ENCODE measurements at regions not wholly inside any gene's neighbourhood (a gene's known extent, or its start where the extent isn't known, plus 50 kb on each side); places are given as distances from the start of the nearest gene placed in this dataset.
A peak's percentile ranks its signal among the peaks of the same experiment; 100 is the strongest.
"Not testable (repeated sequence)": the region's sequence is repeated elsewhere in the genome, so short reads cannot be mapped to it uniquely, and the experiment has no call there.

GRCh38 chr2:84137034-84137433 is 322.0 kb downstream of the SUCLG1 start:
- DNase-seq (ENCODE audit: low read depth), result peak; percentile 1

DNA sequence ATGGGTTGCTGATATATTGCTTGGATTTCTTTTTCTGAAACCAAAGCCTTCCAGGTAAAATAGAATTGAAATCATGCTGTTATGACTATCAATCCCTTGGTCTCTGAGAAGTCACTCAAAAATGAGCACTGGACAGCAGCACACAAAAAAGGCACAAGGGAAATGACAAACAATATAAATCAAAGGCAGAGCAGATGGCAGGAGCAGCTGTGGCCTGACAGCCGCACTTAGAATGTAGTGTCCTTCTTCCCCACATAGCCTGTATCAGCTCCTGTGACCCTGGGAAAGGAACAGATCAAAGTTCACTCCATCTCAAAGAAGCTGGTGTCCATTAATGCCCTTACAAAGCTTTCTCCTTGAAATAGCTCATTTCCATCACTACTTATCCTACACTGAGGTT is 326.7 kb downstream of the SUCLG1 start:
- DNase-seq (ENCODE audit: low read depth), result no peak

DNA sequence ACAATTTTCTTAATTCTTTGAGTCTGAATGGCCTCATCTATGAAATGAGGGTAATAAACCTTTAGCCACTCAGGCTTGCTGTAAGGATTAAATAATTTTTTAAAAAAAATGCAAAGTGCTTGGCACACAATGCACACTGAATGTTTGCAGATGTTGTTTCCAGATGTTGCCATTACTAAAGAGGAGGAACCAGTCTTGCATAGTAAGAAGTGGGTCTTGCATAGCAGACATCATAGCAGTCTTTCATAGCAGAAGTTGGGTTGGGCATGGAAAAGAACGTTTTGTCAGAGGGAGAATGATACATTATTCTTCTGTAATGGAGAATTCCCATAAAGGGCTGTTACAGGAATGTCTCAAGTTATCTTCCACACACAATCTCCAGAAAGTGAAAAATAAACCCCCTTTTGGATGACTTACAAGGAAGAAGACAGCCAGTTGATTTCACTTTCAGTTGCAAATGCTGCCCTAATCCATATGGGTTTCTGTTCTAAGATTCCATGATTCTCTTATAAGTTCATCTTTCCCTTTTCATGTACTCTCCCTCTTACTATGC is 327.7 kb downstream of the SUCLG1 start:
- DNase-seq (ENCODE audit: low read depth), result no peak

DNA sequence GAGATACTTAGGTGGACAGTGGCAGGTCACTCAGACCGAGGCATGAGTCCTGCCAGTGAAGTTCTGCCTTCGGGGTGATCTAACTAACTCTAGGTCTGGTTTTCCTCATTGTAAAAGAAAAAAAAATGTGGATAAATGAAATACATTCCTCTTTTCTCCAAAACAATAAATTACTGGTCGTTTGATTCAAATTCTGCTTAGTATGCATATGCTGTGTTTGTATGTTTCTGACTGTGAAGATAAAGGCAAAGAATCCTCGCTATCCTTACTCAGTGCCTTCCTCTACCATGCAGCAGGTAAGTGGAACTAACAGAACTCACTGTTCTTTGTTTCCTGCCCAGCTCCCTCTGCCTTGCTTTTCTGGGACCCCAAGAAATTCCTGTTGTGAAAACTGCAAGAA is 330.1 kb downstream of the SUCLG1 start:
- DNase-seq (ENCODE audit: low read depth), result no peak

DNA sequence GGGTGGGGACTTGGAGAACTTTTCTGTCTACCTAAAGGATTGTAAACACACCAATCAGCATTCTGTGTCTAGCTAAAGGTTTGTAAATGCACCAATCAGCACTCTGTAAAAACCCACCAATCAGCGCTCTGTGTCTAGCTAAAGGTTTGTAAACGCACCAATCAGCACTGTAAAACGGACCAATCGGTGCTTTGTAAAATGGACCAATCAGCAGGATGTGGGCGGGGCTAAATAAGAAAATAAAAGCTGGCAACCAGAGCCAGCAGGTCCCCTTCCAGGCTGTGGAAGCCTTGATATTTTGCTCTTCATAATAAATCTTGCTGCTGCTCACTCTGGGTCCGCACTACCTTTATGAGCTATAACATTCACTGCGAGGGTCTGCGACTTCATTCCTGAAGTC is 331.3 kb downstream of the SUCLG1 start:
- DNase-seq (ENCODE audit: low read depth), result not testable (repeated sequence)

DNA sequence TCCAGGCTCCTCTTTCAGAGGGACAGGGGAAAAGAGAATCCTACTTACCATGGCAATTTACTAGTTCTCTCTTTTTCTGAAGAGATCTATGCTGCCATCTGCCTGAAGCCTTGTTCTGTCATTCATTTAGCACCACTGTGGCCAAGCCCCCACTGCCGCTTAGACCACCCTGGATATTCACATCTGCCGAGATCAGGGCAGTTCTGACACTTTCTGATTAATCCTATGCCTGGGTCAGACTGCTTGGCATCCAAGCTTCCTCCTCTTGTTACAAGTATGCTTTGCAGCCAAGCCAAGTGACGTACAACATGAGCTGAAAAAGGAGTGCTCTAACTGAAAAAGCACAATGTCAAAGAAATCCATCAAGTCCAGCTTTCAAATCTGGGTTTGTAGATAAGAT is 332.6 kb downstream of the SUCLG1 start:
- no peak for DNase-seq (ENCODE audit: low read depth)

GRCh38 chr2:84126084-84126483 is 333.0 kb downstream of the SUCLG1 start:
- DNase-seq (ENCODE audit: low read depth), result no peak

DNA sequence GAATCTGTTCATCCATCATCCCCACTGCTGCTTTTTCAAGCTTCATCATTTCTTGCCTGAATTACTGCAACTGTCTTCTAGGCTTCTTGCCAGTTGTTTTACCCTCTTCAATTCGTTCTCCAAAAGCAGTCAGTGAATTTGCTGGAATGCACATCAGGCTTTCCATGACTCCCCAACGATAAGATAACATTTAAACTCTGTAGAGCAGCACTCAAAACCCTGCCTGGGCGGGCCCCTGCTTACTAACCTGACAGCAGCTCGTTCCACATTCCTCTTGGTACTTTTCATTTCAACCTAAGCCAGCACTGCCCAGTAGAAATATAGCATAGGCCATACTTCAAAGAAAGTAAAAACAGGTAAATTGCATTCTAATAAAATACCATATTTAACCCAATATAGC is 342.9 kb downstream of the SUCLG1 start:
- DNase-seq (ENCODE audit: low read depth), result no peak

DNA sequence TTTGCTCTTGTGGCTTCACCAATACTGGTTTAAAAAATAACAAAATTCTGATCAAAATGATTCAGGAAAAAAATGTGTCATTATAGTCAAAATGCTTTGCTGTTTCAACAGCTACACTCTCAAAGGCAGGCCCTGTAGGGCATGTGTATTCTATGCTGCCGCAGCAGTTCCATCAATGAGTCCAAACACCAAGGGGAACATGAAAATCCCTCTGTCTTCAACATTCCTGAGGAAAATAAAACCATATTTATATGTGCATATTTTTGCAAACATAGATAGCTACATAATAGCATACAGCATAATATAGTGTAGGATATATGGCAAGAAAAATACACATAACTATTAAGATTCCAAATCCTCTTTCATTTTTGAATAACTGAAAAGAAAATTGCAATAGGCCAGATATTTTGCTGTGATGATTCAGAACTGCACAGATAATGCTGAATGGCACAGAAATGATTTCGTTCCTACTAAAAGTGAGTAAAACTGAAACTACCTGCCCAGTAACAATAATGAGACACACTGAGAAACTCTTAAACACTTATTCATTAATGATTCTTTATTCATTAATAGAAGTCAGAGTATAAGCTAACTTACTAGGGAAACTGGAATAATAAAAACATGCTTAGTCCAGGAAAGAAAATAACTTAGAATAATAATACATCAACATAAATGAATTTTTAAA is 343.8 kb downstream of the SUCLG1 start:
- no peak for DNase-seq (ENCODE audit: low read depth)

DNA sequence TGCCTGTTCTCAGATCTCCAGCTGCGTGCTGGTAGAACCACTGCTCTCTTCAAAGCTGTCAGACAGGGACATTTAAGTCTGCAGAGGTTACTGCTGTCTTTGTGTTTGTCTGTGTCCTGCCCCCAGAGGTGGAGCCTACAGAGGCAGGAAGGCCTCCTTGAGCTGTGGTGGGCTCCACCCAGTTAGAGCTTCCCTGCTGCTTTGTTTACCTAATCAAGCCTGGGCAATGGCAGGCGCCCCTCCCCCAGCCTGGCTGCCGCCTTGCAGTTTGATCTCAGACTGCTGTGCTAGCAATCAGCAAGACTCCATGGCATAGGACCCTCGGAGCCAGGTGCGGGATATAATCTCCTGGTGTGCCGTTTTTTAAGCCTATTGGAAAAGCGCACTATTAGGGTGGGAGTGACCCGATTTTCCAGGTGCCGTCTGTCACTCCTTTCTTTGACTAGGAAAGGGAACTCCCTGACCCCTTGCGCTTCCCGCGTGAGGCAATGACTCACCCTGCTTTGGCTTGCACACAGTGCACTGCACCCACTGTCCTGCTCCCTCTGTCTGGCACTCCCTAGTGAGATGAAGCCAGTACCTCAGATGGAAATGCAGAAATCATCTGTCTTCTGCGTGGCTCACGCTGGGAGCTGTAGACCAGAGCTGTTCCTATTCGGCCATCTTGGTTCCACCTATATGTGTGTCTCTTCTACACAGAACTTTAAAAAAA is 355.1 kb downstream of the SUCLG1 start:
- DNase-seq (ENCODE audit: low read depth), result not testable (repeated sequence)

- DNase-seq (ENCODE audit: low read depth), result no peak
Observed at GRCh38 chr2:84102274-84102673, 356.8 kb downstream of the SUCLG1 start.

DNA sequence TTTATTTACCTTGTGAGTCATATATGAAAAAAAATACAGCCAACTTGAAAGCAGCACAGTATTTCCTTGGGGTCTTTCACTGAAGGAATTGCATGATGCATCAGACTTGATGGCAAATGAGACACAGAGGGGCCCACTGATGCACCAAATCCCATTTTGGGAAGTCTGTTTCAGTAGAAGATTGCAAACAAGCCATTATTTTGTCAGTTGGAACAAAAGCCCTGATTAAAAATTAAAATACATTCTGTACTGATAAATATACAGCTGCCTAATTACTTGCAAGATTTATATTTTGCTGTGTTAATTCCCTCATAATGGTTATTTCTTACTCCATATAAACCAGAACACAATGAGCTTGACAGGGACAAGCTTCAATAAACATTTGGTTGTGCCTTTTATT is 370.4 kb downstream of the SUCLG1 start:
- no peak for DNase-seq (ENCODE audit: low read depth)

DNA sequence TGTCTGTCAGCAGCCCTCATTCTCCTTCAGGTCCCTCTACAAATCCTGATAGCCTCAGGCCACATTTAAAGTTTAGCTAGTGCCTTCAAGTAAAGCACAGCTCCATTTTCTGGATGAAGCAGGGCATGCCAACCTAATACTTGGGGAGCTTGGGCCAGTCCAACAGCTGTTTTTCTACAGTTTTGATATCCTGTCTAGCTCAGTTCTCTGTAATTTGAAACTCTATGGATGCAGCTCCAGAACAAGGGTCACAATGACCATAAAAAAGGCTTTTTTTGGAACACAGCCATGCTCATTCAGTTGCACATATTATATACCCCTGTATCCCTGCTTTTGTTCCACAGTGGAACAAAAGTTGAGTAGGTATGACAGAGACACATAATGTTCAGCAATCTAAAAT is 373.5 kb downstream of the SUCLG1 start:
- no peak for DNase-seq (ENCODE audit: low read depth)

GRCh38 chr2:84084856-84085255 is 374.2 kb downstream of the SUCLG1 start:
- no peak for DNase-seq (ENCODE audit: low read depth)

- DNase-seq (ENCODE audit: low read depth), result no peak
Observed at GRCh38 chr2:84083984-84084383, 375.1 kb downstream of the SUCLG1 start.

DNA sequence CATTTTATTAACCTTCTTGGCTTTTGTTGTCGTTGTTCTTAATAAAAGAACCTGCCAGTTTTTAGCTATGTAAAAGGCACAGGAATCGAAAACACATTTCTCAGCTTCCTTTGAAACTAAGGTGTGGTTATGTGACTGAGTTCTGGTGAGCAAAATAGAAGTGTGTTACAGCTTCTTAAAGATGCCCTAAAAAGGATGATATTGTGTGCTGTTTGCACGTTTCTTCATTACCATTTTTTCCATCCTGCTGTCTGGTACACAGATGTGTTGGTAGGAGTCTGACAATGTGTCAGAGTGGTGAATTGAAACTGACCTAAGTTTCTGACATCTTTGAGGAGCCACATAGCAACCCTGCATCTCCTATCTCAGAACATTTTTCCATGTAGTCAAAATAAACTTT is 380.6 kb downstream of the SUCLG1 start:
- no peak for DNase-seq (ENCODE audit: low read depth)

DNA sequence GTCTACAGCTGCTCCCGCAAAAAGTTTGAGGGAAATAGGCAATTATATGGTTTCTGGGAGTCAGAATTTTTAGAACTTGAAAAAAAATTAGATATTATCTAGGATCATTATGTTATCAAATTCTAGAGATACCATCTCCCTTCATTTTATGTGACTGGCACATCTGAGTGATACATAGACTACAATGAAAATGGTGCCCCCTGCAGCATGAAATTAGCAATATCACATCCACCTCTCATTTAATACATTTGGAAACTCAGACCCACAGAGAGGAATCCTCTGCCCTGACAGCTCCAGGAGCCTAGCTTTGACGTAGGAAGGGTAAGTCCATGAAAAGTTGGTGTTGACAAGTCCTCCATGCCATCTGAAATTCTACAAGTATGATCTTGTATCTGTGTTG is 381.6 kb downstream of the SUCLG1 start:
- peak; percentile 56 for DNase-seq (ENCODE audit: low read depth)

DNA sequence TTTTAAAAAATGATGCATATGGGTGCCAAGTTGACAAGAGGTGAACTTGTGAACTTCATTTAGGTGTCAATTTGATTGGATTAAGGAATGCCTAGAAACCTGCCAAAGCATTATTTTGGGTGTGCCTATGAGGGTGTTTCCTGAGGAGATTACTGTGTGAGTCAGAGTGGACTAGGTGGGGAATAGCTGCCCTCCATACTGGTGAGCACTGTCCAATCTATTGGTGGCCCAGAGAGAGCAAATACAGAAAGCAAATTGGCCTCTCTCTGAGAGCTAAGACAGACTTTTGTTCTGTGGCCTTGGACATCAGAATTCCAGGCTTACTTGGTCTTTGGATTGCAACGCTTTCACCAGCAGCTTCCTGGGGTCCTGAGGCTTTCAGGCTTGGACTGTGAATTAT is 388.0 kb downstream of the SUCLG1 start:
- DNase-seq (ENCODE audit: low read depth), result no peak

GRCh38 chr2:84065857-84066256 is 393.2 kb downstream of the SUCLG1 start:
- DNase-seq (ENCODE audit: low read depth), result no peak

DNA sequence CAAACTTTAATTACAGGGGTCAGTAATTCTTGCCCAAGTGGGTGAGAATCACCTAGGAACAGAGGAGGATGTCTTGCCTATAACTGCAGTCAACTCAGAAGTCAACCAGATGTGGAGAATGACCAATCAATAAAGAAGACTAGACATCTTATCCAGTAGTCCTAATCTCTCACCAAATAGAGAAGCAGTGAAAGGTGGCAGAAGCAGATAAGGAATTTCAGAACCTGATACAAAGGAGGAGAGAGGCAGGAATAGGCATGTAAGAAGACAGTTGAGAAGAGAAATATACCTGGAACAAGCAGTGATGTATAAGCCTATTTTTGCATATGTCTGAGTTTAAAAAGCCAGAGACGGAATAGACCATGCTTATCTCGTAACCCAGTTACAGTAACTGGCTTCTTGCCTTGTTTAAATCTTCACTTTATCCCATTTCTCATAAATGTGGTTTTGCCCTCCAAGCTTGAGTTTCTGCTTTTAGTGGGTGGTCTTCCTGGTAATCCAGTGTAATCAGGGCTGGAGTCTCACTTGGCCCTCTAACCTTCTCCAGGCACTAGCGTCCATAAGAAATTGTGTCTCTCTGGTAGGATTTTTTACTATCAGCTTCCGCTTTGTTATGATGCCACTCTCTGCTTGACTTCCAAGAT is 401.0 kb downstream of the SUCLG1 start:
- no peak for DNase-seq (ENCODE audit: low read depth)

- DNase-seq (ENCODE audit: low read depth), result no peak
Observed at GRCh38 chr2:84055816-84056215, 403.3 kb downstream of the SUCLG1 start.

GRCh38 chr2:84054577-84054976 is 404.5 kb downstream of the SUCLG1 start:
- not testable (repeated sequence) for DNase-seq (ENCODE audit: low read depth)

- no peak for DNase-seq (ENCODE audit: low read depth)
Observed at GRCh38 chr2:84052913-84053312, 406.2 kb downstream of the SUCLG1 start.
